Activated B cell treated with CpG ODN at 0.5 μM for 24 hours (primary cell): ENCODE measurements at regions not wholly inside any gene's neighbourhood (a gene's known extent, or its start where the extent isn't known, plus 50 kb on each side); places are given as distances from the start of the nearest gene placed in this dataset.

Source experiments
- ATAC-seq: fragments of 200-7000 bp; cut with Tn5 transposase; one replicate; pipeline ENCODE4 v1.10.0; 2021; ENCODE audit warnings: low read depth, mild to moderate bottlenecking, moderate library complexity
- CTCF ChIA-PET: fragments of 350-600 bp; sonication (Branson Sonifier 250); formaldehyde crosslinking; loops from one replicate; lab custom pipeline; 2021; ENCODE audit warnings: antibody characterized with exemption; lab: Charles Lee
- POLR2A ChIA-PET: fragments of 350-600 bp; sonication (Branson Sonifier 250); formaldehyde crosslinking; loops from one replicate; lab custom pipeline; 2021; ENCODE audit warnings: antibody characterized with exemption; lab: Charles Lee
- DNase-seq: peaks from one replicate; pipeline ENCODE4 v3.0.0; 2022
- H3K27ac Mint-ChIP-seq: one replicate; pipeline ENCODE4 v1.8.0; 2020; ENCODE audit warnings: mixed read lengths
- H3K27me3 Mint-ChIP-seq: one replicate; pipeline ENCODE4 v1.8.0; 2021; ENCODE audit warnings: mixed read lengths
- H3K36me3 Mint-ChIP-seq: one replicate; pipeline ENCODE4 v1.8.0; 2021; ENCODE audit warnings: low read depth, mixed read lengths
- H3K4me1 Mint-ChIP-seq: one replicate; pipeline ENCODE4 v1.8.0; 2021; ENCODE audit warnings: mixed read lengths
- H3K4me3 Mint-ChIP-seq: one replicate; pipeline ENCODE4 v1.8.0; 2020; ENCODE audit warnings: mild to moderate bottlenecking, mixed read lengths
- H3K9me3 Mint-ChIP-seq: one replicate; pipeline ENCODE4 v1.8.0; 2020; ENCODE audit warnings: mixed read lengths
- intact Hi-C: fragments of 100-400 bp; cut with micrococcal nuclease; formaldehyde crosslinking; loops from one replicate; pipeline ENCODE4 v1.15.1; 2024
- TF ChIP-seq, protein P1 (sequence below): fragments of 200-600 bp; IDR thresholded peaks from one replicate; pipeline ENCODE4 v1.8.0; 2022; ENCODE audit warnings: antibody characterized with exemption, mild to moderate bottlenecking

DNA sequence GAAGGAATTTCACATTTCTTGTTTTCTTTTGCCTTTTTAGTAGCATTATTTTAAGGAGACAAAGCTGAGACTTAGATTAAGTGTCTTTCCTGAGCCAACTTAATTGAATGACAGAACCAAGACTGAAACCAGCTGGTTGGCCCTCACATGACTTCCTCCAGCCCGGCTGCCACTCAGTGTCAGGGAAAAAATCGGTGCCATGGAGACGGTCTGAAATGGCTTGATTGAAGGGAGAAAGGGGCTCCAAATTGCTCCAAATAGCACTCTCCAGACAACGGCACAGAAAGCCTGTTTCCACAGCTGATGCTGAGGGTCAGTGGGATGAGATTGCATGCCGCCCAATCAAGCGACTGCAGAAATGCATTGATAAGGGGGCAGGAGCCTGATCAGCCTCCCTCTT is 475.2 kb upstream of the IL12A start:
- Mint-ChIP-seq H3K27ac (no peak overlapping the region), H3K36me3 (no peaks in the 10 kb centered on the region), H3K4me3 (no peak overlapping the region), H3K27me3 (no peaks in the 10 kb centered on the region), H3K9me3 (peaks cover 1% of the 10 kb centered on the region), H3K4me1 (no peaks in the 10 kb centered on the region)
- TF ChIP-seq, protein P1, sequence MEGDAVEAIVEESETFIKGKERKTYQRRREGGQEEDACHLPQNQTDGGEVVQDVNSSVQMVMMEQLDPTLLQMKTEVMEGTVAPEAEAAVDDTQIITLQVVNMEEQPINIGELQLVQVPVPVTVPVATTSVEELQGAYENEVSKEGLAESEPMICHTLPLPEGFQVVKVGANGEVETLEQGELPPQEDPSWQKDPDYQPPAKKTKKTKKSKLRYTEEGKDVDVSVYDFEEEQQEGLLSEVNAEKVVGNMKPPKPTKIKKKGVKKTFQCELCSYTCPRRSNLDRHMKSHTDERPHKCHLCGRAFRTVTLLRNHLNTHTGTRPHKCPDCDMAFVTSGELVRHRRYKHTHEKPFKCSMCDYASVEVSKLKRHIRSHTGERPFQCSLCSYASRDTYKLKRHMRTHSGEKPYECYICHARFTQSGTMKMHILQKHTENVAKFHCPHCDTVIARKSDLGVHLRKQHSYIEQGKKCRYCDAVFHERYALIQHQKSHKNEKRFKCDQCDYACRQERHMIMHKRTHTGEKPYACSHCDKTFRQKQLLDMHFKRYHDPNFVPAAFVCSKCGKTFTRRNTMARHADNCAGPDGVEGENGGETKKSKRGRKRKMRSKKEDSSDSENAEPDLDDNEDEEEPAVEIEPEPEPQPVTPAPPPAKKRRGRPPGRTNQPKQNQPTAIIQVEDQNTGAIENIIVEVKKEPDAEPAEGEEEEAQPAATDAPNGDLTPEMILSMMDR, result no peak
- DNase-seq (no peak), ATAC-seq (no peak)
- intact Hi-C loops, result no loop called here
- ChIA-PET POLR2A (no interaction called here), CTCF (no interaction called here)

DNA sequence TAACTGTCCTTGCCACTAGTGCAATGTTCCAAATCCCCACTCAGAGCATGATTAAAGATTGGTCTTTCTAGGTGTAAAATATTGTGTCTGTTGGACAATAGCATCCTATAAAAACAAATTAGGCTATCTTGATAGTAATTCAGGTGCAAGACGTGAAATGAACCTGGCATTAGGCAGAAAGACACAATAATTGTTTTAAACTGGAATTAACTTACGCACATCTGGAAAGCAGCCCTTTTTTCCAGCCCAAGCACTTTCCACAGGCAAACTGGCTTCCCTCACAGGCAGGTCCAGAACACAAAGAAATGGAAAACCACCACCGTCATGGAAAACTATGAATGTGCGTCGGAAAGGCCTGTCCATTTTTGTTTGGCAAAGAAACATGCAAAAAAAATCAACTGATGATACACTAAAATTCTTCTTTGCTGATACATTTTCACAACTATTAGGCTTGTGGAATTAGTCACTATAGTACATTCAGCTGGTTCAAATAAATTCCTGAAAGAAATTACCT is 474.7 kb upstream of the IL12A start:
- ChIA-PET CTCF (no interaction called here), POLR2A (no interaction called here)
- Mint-ChIP-seq H3K27ac (no peak overlapping the region), H3K9me3 (peaks cover 1% of the 10 kb centered on the region), H3K4me3 (no peak overlapping the region), H3K27me3 (no peaks in the 10 kb centered on the region), H3K36me3 (no peaks in the 10 kb centered on the region), H3K4me1 (no peaks in the 10 kb centered on the region)
- no peak for ATAC-seq
- no peak for DNase-seq
- intact Hi-C loops, result no loop called here
- TF ChIP-seq, protein P1, result no peak

DNA sequence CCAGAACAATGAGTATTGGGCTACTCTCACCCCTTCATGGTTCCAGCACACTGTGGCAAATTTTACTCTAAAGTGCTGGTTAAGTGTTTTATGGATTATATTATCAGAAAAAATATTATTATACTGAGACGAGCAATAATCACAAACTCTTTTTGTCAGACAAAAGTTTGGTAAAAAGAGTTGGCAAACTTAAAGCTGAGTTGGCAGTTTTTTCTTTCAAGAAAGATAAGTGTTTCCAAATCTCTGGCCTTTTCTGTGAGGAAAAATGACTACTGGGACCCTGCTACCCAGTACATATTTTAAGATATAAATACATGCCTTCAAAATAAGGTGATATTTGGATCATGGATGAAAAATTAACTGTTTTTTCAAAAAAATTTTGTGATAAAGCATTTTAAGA is 471.5 kb upstream of the IL12A start:
- TF ChIP-seq, protein P1, result no peak
- no peak overlapping the region for H3K27ac Mint-ChIP-seq
- H3K4me3 Mint-ChIP-seq, result no peak overlapping the region
- no peaks in the 10 kb centered on the region for H3K9me3 Mint-ChIP-seq
- ATAC-seq (no peak), DNase-seq (no peak)
- ChIA-PET CTCF (no interaction called here), POLR2A (no interaction called here)
- no peaks in the 10 kb centered on the region for H3K36me3 Mint-ChIP-seq
- intact Hi-C loops, result no loop called here
- H3K27me3 Mint-ChIP-seq, result no peaks in the 10 kb centered on the region
- no peaks in the 10 kb centered on the region for H3K4me1 Mint-ChIP-seq

DNA sequence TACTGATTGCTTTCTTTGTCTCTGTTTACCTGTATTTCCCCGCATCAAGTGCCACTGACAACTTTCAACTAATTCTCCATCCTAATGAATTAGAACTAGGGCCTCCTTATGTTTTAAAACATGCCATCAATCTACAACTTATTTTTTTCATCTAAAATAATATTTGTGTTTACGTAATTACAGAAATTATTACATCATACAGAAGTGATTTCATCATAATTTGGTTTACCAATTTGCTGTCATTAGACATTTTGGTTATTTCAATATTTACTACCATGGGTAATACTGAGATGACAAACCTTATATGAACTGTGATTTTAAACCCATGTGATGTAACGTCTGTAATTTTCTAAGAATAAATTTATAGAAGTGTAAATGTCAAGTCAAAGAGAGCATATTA is 468.0 kb upstream of the IL12A start:
- no peak for DNase-seq
- ChIA-PET CTCF (no interaction called here), POLR2A (interaction anchor here (0.7 kb wide), 1 partner anchor 51 kb away, joined by 4 read pairs; no protein-coding TSS in a partner anchor)
- intact Hi-C loops, result no loop called here
- Mint-ChIP-seq H3K36me3 (no peaks in the 10 kb centered on the region), H3K27me3 (no peaks in the 10 kb centered on the region), H3K4me1 (no peaks in the 10 kb centered on the region), H3K9me3 (no peaks in the 10 kb centered on the region), H3K4me3 (no peak overlapping the region), H3K27ac (no peak overlapping the region)
- TF ChIP-seq, protein P1, result no peak
- no peak for ATAC-seq

DNA sequence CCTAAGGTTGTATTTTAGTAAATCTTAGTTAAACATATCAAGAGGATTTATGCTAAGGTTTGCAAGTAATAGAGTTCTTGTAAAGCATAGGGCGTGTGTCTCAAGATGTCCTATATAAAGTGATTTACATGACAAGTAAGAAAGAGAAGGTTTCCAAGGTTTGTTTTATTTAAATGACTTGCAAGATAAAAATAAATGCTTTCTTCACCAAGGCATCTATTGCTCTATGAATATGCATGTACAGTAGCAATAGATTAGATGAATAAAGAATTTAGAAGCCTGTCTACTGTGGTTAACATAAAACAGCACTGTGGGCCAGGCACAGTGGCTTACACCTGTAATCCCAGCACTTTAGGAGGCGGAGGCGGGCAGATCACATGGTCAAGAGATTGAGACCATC is 466.4 kb upstream of the IL12A start:
- Mint-ChIP-seq H3K4me3 (no peak overlapping the region), H3K4me1 (no peaks in the 10 kb centered on the region), H3K27me3 (no peaks in the 10 kb centered on the region), H3K9me3 (no peaks in the 10 kb centered on the region), H3K27ac (no peak overlapping the region), H3K36me3 (no peaks in the 10 kb centered on the region)
- DNase-seq (no peak), ATAC-seq (no peak)
- intact Hi-C loops, result no loop called here
- TF ChIP-seq, protein P1, result no peak
- POLR2A ChIA-PET, result no interaction called here
- CTCF ChIA-PET, result no interaction called here
